ENCODE measurements at regions not wholly inside any gene's neighbourhood (a gene's known extent, or its start where the extent isn't known, plus 50 kb on each side); places are given as distances from the start of the nearest gene placed in this dataset.

DNA sequence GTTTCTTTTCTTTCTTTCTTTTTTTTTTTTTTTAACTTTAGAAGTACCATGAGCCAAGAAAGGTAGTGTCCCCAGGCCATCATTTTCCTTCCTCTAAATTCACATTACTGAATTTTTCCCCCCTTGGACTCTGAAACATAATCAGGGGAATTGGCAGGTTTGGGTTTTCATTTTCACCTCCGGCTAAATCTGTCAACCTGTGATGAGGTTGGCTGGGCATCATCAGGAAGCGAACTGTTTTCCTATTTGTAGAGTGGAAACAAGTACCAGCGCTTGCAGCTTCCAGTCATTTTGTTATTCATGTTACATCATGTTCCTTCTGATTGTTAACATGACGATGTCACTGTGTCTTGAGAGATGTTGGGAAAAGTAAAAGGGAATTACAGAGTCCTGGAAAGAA, 641.9 kb upstream of the RBFOX1 start:
- TF ChIP-seq, protein P1, sequence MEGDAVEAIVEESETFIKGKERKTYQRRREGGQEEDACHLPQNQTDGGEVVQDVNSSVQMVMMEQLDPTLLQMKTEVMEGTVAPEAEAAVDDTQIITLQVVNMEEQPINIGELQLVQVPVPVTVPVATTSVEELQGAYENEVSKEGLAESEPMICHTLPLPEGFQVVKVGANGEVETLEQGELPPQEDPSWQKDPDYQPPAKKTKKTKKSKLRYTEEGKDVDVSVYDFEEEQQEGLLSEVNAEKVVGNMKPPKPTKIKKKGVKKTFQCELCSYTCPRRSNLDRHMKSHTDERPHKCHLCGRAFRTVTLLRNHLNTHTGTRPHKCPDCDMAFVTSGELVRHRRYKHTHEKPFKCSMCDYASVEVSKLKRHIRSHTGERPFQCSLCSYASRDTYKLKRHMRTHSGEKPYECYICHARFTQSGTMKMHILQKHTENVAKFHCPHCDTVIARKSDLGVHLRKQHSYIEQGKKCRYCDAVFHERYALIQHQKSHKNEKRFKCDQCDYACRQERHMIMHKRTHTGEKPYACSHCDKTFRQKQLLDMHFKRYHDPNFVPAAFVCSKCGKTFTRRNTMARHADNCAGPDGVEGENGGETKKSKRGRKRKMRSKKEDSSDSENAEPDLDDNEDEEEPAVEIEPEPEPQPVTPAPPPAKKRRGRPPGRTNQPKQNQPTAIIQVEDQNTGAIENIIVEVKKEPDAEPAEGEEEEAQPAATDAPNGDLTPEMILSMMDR (IDR thresholded peaks at IDR 0.05) = no peak
- TF ChIP-seq POLR2AphosphoS5 (IDR thresholded peaks at IDR 0.05) = no peak
- no peak for TF ChIP-seq POLR2A (IDR thresholded peaks at IDR 0.05)
- no peak for TF ChIP-seq EP300 (IDR thresholded peaks at IDR 0.05)
